ENCODE measurements at regions not wholly inside any gene's neighbourhood (a gene's known extent, or its start where the extent isn't known, plus 50 kb on each side); places are given as distances from the start of the nearest gene placed in this dataset.

DNA sequence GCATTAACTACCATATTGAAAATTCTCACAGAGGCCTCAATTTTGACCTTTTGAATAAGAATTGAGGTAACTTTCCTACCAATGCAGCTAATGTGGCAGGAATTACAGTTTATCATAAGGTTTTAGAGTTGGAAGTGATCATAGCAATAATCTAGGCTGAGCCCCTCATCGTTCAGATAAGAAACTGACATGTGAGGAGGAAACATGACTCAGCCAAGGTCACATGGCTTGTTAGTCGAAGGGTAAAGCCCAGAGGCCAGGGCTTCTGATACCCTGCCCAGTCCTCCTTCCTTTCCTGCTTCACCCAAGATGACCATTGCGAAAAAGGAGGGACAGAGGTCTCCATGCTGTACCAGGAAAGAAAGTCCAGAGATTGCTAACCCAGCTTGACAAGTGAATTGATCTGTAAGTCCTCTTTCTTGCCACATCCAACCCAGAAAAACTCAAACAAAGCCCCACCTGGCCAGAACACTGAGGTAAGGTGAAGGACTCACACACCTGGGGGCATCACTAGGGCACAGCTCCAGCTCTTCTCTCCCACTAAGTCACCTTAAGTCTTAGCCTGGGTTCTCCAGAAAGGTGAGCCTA, 174.8 kb downstream of the EN1 start:
- TF ChIP-seq, protein P1, sequence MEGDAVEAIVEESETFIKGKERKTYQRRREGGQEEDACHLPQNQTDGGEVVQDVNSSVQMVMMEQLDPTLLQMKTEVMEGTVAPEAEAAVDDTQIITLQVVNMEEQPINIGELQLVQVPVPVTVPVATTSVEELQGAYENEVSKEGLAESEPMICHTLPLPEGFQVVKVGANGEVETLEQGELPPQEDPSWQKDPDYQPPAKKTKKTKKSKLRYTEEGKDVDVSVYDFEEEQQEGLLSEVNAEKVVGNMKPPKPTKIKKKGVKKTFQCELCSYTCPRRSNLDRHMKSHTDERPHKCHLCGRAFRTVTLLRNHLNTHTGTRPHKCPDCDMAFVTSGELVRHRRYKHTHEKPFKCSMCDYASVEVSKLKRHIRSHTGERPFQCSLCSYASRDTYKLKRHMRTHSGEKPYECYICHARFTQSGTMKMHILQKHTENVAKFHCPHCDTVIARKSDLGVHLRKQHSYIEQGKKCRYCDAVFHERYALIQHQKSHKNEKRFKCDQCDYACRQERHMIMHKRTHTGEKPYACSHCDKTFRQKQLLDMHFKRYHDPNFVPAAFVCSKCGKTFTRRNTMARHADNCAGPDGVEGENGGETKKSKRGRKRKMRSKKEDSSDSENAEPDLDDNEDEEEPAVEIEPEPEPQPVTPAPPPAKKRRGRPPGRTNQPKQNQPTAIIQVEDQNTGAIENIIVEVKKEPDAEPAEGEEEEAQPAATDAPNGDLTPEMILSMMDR (IDR thresholded peaks at IDR 0.05): no peak
- no peak for TF ChIP-seq POLR2A (IDR thresholded peaks at IDR 0.05)
- TF ChIP-seq EP300 (IDR thresholded peaks at IDR 0.05): no peak

All from ovary (tissue), 3 donors.